Ascending aorta (tissue), 2 donors: ENCODE measurements at regions not wholly inside any gene's neighbourhood (a gene's known extent, or its start where the extent isn't known, plus 50 kb on each side); places are given as distances from the start of the nearest gene placed in this dataset.

ENCODE experiments used
- DNase-seq, 2 donors: peaks; one replicate each; pipeline ENCODE4 v3.0.0-alpha.2; 2019; ENCODE audit warnings: low spot score in 2 of 2
- H3K27ac ChIP-seq, 2 donors: fragments of 200-600 bp; sonication (generic); one replicate each; pipeline ENCODE4 v1.5.1; 2016 to 2017; ENCODE audit warnings: mild to moderate bottlenecking in 1 of 2
- H3K27me3 ChIP-seq: fragments of 200-600 bp; sonication (generic); one replicate; pipeline ENCODE4 v1.5.1; 2017
- H3K36me3 ChIP-seq, 2 donors: fragments of 200-600 bp; sonication (generic); one replicate each; pipeline ENCODE4 v1.5.1; 2016
- H3K4me1 ChIP-seq, 2 donors: fragments of 200-600 bp; sonication (generic); one replicate each; pipeline ENCODE4 v1.5.1; 2016 to 2017; ENCODE audit warnings: mild to moderate bottlenecking in 1 of 2
- H3K4me3 ChIP-seq, 2 donors: fragments of 200-600 bp; sonication (generic); one replicate each; pipeline ENCODE4 v1.5.1; 2016 to 2017; ENCODE audit warnings: mild to moderate bottlenecking in 1 of 2
- H3K9me3 ChIP-seq, 2 donors: fragments of 200-600 bp; sonication (generic); one replicate each; pipeline ENCODE4 v1.5.1; 2016
- CTCF ChIP-seq, 3 experiments: fragments of 200-600 bp in 2 of 3; fragments of 450-650 bp in 1 of 3; sonication (generic) in 2 of 3; IDR thresholded peaks; one replicate each; pipeline ENCODE4 v1.5.1; 2016 to 2019; ENCODE audit warnings: antibody characterized with exemption in 3 of 3, mild to moderate bottlenecking in 1 of 3, moderate library complexity in 1 of 3
- intact Hi-C: fragments of 100-400 bp; cut with DNase I; formaldehyde crosslinking; loops from one replicate; pipeline ENCODE4 v1.15.1; 2023

GRCh38 chr9:20044686-20045085 is 255.8 kb upstream of the SLC24A2 start:
- H3K27ac ChIP-seq = no peak overlapping the region
- no peak for TF ChIP-seq CTCF (IDR thresholded peaks at IDR 0.05)
- no peak for DNase-seq
- no peaks in the 10 kb centered on the region for H3K4me1 ChIP-seq
- no peaks in the 10 kb centered on the region for H3K36me3 ChIP-seq
- H3K9me3 ChIP-seq = no peaks in the 10 kb centered on the region
- no peak overlapping the region for H3K4me3 ChIP-seq
- no peaks in the 10 kb centered on the region for H3K27me3 ChIP-seq
- intact Hi-C loops = no loop called here

- Histone ChIP-seq H3K4me3 (no peak overlapping the region), H3K27ac (no peak overlapping the region), H3K4me1 (no peaks in the 10 kb centered on the region), H3K9me3 (no peaks in the 10 kb centered on the region), H3K36me3 (no peaks in the 10 kb centered on the region), H3K27me3 (no peaks in the 10 kb centered on the region)
- intact Hi-C loops = no loop called here
- no peak for DNase-seq
- no peak for TF ChIP-seq CTCF (IDR thresholded peaks at IDR 0.05)
Observed at GRCh38 chr9:20043461-20043860, 254.6 kb upstream of the SLC24A2 start.

DNA sequence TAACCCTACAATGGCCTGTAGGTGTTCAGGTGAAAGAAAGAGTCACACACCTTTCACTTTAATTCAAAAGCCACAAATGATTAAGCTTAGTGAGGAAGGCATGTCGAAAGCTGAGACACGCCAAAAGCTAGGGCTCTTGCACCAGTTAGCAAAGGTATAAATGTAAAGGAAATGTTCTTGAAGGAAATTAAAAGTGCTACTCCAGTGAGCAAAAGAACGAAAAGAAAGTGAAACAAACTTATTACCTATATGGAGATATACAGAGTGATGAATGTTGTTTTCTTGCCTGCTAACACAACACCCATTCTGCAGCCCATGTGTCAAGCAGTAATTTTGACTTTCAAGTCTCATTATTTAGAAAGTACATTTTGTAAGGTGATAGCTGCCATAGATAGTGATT is 254.2 kb upstream of the SLC24A2 start:
- intact Hi-C loops = no loop called here
- no peak overlapping the region for H3K27ac ChIP-seq
- H3K27me3 ChIP-seq = no peaks in the 10 kb centered on the region
- H3K36me3 ChIP-seq = no peaks in the 10 kb centered on the region
- DNase-seq = no peak
- H3K9me3 ChIP-seq = no peaks in the 10 kb centered on the region
- TF ChIP-seq CTCF (IDR thresholded peaks at IDR 0.05) = no peak
- no peak overlapping the region for H3K4me3 ChIP-seq
- H3K4me1 ChIP-seq = no peaks in the 10 kb centered on the region

GRCh38 chr9:20042128-20042711 is 253.4 kb upstream of the SLC24A2 start:
- Histone ChIP-seq H3K4me3 (no peak overlapping the region), H3K9me3 (no peaks in the 10 kb centered on the region), H3K27ac (no peak overlapping the region), H3K4me1 (no peaks in the 10 kb centered on the region), H3K27me3 (no peaks in the 10 kb centered on the region), H3K36me3 (no peaks in the 10 kb centered on the region)
- no peak for DNase-seq
- intact Hi-C loops = no loop called here
- TF ChIP-seq CTCF (IDR thresholded peaks at IDR 0.05) = no peak

- TF ChIP-seq CTCF (IDR thresholded peaks at IDR 0.05) = no peak
- Histone ChIP-seq H3K36me3 (no peaks in the 10 kb centered on the region), H3K27me3 (no peaks in the 10 kb centered on the region), H3K9me3 (no peaks in the 10 kb centered on the region), H3K27ac (no peak overlapping the region), H3K4me3 (no peak overlapping the region), H3K4me1 (no peaks in the 10 kb centered on the region)
- intact Hi-C loops = no loop called here
- no peak for DNase-seq
Observed at GRCh38 chr9:20041697-20042081, 252.9 kb upstream of the SLC24A2 start.
